ENCODE measurements at regions not wholly inside any gene's neighbourhood (a gene's known extent, or its start where the extent isn't known, plus 50 kb on each side); places are given as distances from the start of the nearest gene placed in this dataset.

DNA sequence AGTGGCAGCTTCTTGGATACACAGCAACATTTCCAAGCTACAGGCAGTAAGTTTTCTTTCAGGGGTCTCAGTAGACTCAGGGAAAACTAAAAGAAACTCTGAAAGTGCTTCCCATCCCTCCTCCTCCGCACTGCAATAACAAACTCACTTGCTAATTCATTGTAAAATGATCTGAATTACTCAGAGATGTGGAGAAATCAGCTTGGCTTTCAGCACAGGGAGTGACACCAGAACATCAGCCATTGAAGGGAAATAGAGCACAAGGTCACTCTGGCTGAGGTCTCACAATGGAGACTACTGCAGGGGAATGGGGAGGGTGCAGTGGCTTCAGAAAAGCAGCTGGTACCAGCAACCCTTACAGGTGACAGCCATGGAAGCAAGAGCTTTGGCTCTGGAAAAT, 137.3 kb upstream of the SERP2 start:
- TF ChIP-seq POLR2A (IDR thresholded peaks at IDR 0.05; ENCODE audit: low read depth, low read length): no peak
- TF ChIP-seq POLR2AphosphoS5 (IDR thresholded peaks at IDR 0.05; ENCODE audit: low read depth, low read length): no peak
- no peak for TF ChIP-seq TAF1 (IDR thresholded peaks at IDR 0.05; ENCODE audit: low read depth, low read length)
- no peak for TF ChIP-seq PAX5 (IDR thresholded peaks at IDR 0.05; ENCODE audit: insufficient read depth, low read length, severe bottlenecking)
